ENCODE measurements at regions not wholly inside any gene's neighbourhood (a gene's known extent, or its start where the extent isn't known, plus 50 kb on each side); places are given as distances from the start of the nearest gene placed in this dataset.

GRCh38 chr2:134097740-134098139 is 156.1 kb upstream of the MGAT5 start:
- POLR2A ChIA-PET (ENCODE audit: unreplicated experiment): no interaction called here
- BruUV-seq (replicated peaks): no TSS peak

More at GRCh38 chr2:134097740-134098139, 156.1 kb upstream of the MGAT5 start:
- Histone ChIP-seq H2BK5ac (ENCODE audit: low read depth, low read length, poor library complexity, severe bottlenecking) (no peak overlapping the region), H3K4me1 (ENCODE audit: control insufficient read depth, insufficient read depth, low read length) (no peaks in the 10 kb centered on the region), H3K4ac (ENCODE audit: low read depth, low read length) (no peak overlapping the region), H4K20me1 (ENCODE audit: insufficient read depth, low read length) (no peaks in the 10 kb centered on the region), H3K4me3 (ENCODE audit: insufficient read depth, low read depth, low read length) (no peak overlapping the region), H2AK9ac (replicated peaks; ENCODE audit: low read depth, low read length, poor library complexity) (no peak overlapping the region), H3K4me2 (ENCODE audit: low read depth, low read length) (no peak overlapping the region), H4K8ac (ENCODE audit: low read depth in 2 of 2, low read length in 2 of 2) (no peak overlapping the region), H2BK20ac (ENCODE audit: low read depth, low read length) (no peak overlapping the region), H2AK5ac (ENCODE audit: low read depth, low read length) (no peak overlapping the region), H3K27me3 (ENCODE audit: control insufficient read depth, insufficient read depth, low read length) (no peaks in the 10 kb centered on the region), H2AFZ (replicated peaks; ENCODE audit: low read length, poor library complexity) (no peak overlapping the region), H4K5ac (ENCODE audit: low read depth, low read length) (no peak overlapping the region), H3K79me1 (ENCODE audit: low read depth in 1 of 2, low read length in 2 of 2) (no peaks in the 10 kb centered on the region), H3K18ac (ENCODE audit: low read depth, low read length) (no peak overlapping the region), H3K14ac (replicated peaks; ENCODE audit: low read depth, low read length) (no peak overlapping the region), H2BK120ac (ENCODE audit: low read depth, low read length) (no peak overlapping the region), H3K9ac (ENCODE audit: low read depth, low read length) (no peak overlapping the region), H3K36me3 (ENCODE audit: control insufficient read depth, insufficient read depth, low read length) (no peaks in the 10 kb centered on the region), H4K91ac (ENCODE audit: insufficient read depth, low read depth, low read length) (no peak overlapping the region), H3K56ac (ENCODE audit: extremely low read depth, insufficient read depth, low read length) (no peak overlapping the region), H3K9me1 (ENCODE audit: insufficient read depth, low read length) (no peaks in the 10 kb centered on the region; the same call in 1 of the 2 replicates), H2BK15ac (ENCODE audit: low read depth, low read length) (no peak overlapping the region), H3K27ac (ENCODE audit: insufficient read depth, low read length) (no peak overlapping the region), H3K23ac (ENCODE audit: low read depth, low read length) (no peak overlapping the region), H3K9me3 (ENCODE audit: control insufficient read depth, insufficient read depth, low read length) (peaks cover 3% of the 10 kb centered on the region)
- no peak for ATAC-seq (ENCODE audit: low read depth)
- dilution Hi-C loops (cut with HindIII; ENCODE audit: low sequenced_read_pairs, unreplicated experiment) (no loop called here), intact Hi-C loops (cut with micrococcal nuclease) (loop anchor here (5.0 kb wide), 1 partner anchor 70 kb away; no protein-coding TSS in a partner anchor), in situ Hi-C loops (cut with MboI; ENCODE audit: low sequenced_read_pairs) (no loop called here)
- CTCF ChIA-PET: no interaction called here
- DNase-seq: no peak
- WGBS, 2 experiments (ENCODE audit: extremely low coverage in 2 of 2, insufficient read length in 1 of 2): no CpG with 5 or more reads among the region's 4 CpGs
- TF ChIP-seq CEBPB (IDR thresholded peaks at IDR 0.05; ENCODE audit: low read depth, low read length) (no peak), RAD21 (IDR thresholded peaks at IDR 0.05; ENCODE audit: low read length) (no peak), SMC3 (IDR thresholded peaks at IDR 0.05; ENCODE audit: low read depth, low read length) (no peak), POLR2A (IDR thresholded peaks at IDR 0.05; ENCODE audit: low read depth, low read length) (no peak)
- TF ChIP-seq, protein P1, sequence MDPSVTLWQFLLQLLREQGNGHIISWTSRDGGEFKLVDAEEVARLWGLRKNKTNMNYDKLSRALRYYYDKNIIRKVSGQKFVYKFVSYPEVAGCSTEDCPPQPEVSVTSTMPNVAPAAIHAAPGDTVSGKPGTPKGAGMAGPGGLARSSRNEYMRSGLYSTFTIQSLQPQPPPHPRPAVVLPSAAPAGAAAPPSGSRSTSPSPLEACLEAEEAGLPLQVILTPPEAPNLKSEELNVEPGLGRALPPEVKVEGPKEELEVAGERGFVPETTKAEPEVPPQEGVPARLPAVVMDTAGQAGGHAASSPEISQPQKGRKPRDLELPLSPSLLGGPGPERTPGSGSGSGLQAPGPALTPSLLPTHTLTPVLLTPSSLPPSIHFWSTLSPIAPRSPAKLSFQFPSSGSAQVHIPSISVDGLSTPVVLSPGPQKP (IDR thresholded peaks at IDR 0.05; ENCODE audit: borderline replicate concordance, low read depth, low read length): no peak
